GM21423 (cell line): ENCODE measurements at regions not wholly inside any gene's neighbourhood (a gene's known extent, or its start where the extent isn't known, plus 50 kb on each side); places are given as distances from the start of the nearest gene placed in this dataset.

ENCODE experiments used
- ATAC-seq: cut with Tn5 transposase; IDR thresholded peaks from one replicate; pipeline ENCODE4 v1.9.1; 2021; ENCODE audit warnings: mild to moderate bottlenecking, moderate library complexity; ENCODE audit not compliant: unreplicated experiment

GRCh38 chr1:37127254-37127748 is 93.0 kb upstream of the GRIK3 start:
- ATAC-seq: no peak

- no peak for ATAC-seq
Observed at GRCh38 chr1:37128091-37128490, 93.8 kb upstream of the GRIK3 start.

GRCh38 chr1:37130221-37130948 is 96.1 kb upstream of the GRIK3 start:
- no peak for ATAC-seq

- ATAC-seq: no peak
Observed at GRCh38 chr1:37131281-37131680, 97.0 kb upstream of the GRIK3 start.

- no peak for ATAC-seq
Observed at GRCh38 chr1:37133276-37134145, 99.2 kb upstream of the GRIK3 start.

GRCh38 chr1:37134599-37134998 is 100.3 kb upstream of the GRIK3 start:
- ATAC-seq: no peak

GRCh38 chr1:37135032-37135431 is 100.7 kb upstream of the GRIK3 start:
- no peak for ATAC-seq

- ATAC-seq: no peak
Observed at GRCh38 chr1:37137014-37137413, 102.7 kb upstream of the GRIK3 start.

- ATAC-seq: no peak
Observed at GRCh38 chr1:37137601-37138000, 103.3 kb upstream of the GRIK3 start.

- ATAC-seq: no peak
Observed at GRCh38 chr1:37143800-37144199, 109.5 kb upstream of the GRIK3 start.

GRCh38 chr1:37146071-37146470 is 111.8 kb upstream of the GRIK3 start:
- no peak for ATAC-seq

GRCh38 chr1:37147392-37147831 is 113.1 kb upstream of the GRIK3 start:
- no peak for ATAC-seq

- no peak for ATAC-seq
Observed at GRCh38 chr1:37147906-37148305, 113.6 kb upstream of the GRIK3 start.

- ATAC-seq: no peak
Observed at GRCh38 chr1:37148663-37149062, 114.3 kb upstream of the GRIK3 start.

GRCh38 chr1:37149296-37149695 is 115.0 kb upstream of the GRIK3 start:
- no peak for ATAC-seq

GRCh38 chr1:37150986-37151385 is 116.7 kb upstream of the GRIK3 start:
- ATAC-seq: no peak

GRCh38 chr1:37151789-37152188 is 117.5 kb upstream of the GRIK3 start:
- no peak for ATAC-seq

GRCh38 chr1:37152491-37152890 is 118.2 kb upstream of the GRIK3 start:
- no peak for ATAC-seq

GRCh38 chr1:37153116-37154100 is 119.1 kb upstream of the GRIK3 start:
- ATAC-seq: no peak

GRCh38 chr1:37156646-37157045 is 122.3 kb upstream of the GRIK3 start:
- no peak for ATAC-seq

- ATAC-seq: no peak
Observed at GRCh38 chr1:37157634-37158033, 123.3 kb upstream of the GRIK3 start.
